Thoracic aorta (tissue), 2 donors: ENCODE measurements at regions not wholly inside any gene's neighbourhood (a gene's known extent, or its start where the extent isn't known, plus 50 kb on each side); places are given as distances from the start of the nearest gene placed in this dataset.

Experiments used
- ATAC-seq: fragments of 150-250 bp; one replicate; pipeline ENCODE4 v1.8.0; 2017; ENCODE audit warnings: low read depth; ENCODE audit not compliant: insufficient number of reproducible peaks, low FRiP score
- DNase-seq: peaks from one replicate; pipeline ENCODE4 v3.0.0-alpha.2; 2020; ENCODE audit warnings: low spot score
- H3K27ac ChIP-seq, 2 donors: fragments of 200-600 bp; sonication (generic); 1 replicate in 1 of 2; 2 replicates in 1 of 2; pipeline ENCODE4 v1.5.1; 2016; ENCODE audit warnings: mild to moderate bottlenecking in 2 of 2, moderate library complexity in 2 of 2
- H3K27me3 ChIP-seq: fragments of 200-600 bp; sonication (generic); replicated peaks from 2 replicates; pipeline ENCODE4 v1.6.0; 2016; ENCODE audit warnings: mild to moderate bottlenecking; ENCODE audit not compliant: insufficient read depth
- H3K36me3 ChIP-seq: fragments of 200-600 bp; sonication (generic); one replicate; pipeline ENCODE4 v1.5.1; 2016
- H3K4me1 ChIP-seq, 2 donors: fragments of 200-600 bp; sonication (generic); 1 replicate in 1 of 2; 2 replicates in 1 of 2; pipeline versions ENCODE4 v1.5.1 to v1.6.0; 2016; ENCODE audit warnings: low read depth in 2 of 2, mild to moderate bottlenecking in 1 of 2; ENCODE audit not compliant: control insufficient read depth in 1 of 2
- H3K4me3 ChIP-seq: fragments of 200-600 bp; sonication (generic); 2 replicates; pipeline ENCODE4 v1.5.1; 2016; ENCODE audit warnings: mild to moderate bottlenecking
- H3K9me3 ChIP-seq: fragments of 200-600 bp; sonication (generic); 2 replicates; pipeline ENCODE4 v1.5.1; 2016
- TF ChIP-seq, protein P1 (sequence below): fragments of 200-600 bp; sonication (generic); IDR thresholded peaks from one replicate; pipeline ENCODE4 v1.5.1; 2019; ENCODE audit warnings: antibody characterized with exemption

DNA sequence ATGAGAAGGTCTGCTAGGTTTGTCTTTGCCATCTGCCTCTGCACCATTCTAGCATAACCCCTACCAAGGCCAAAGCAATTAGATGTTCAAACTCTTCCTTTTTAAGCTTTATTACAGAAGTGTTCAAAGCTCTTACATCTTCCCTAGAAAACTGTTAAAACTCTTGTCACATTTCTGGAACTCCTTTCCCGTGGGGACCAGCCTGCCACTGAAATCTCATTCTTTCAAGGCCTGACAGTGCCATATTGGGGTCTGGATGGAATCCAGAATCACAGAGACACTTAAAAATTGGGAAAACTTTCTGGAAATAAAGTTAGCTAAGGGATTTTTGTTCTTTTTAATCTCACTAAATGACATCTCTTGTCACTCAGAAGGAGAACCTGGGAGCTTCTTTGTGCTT, 153.8 kb upstream of the SLCO3A1 start:
- ATAC-seq (no peak), DNase-seq (no peak)
- Histone ChIP-seq H3K36me3 (no peaks in the 10 kb centered on the region), H3K9me3 (no peaks in the 10 kb centered on the region), H3K4me3 (no peak overlapping the region), H3K27ac (no peak overlapping the region), H3K27me3 (no peaks in the 10 kb centered on the region), H3K4me1 (no peaks in the 10 kb centered on the region)
- TF ChIP-seq, protein P1, sequence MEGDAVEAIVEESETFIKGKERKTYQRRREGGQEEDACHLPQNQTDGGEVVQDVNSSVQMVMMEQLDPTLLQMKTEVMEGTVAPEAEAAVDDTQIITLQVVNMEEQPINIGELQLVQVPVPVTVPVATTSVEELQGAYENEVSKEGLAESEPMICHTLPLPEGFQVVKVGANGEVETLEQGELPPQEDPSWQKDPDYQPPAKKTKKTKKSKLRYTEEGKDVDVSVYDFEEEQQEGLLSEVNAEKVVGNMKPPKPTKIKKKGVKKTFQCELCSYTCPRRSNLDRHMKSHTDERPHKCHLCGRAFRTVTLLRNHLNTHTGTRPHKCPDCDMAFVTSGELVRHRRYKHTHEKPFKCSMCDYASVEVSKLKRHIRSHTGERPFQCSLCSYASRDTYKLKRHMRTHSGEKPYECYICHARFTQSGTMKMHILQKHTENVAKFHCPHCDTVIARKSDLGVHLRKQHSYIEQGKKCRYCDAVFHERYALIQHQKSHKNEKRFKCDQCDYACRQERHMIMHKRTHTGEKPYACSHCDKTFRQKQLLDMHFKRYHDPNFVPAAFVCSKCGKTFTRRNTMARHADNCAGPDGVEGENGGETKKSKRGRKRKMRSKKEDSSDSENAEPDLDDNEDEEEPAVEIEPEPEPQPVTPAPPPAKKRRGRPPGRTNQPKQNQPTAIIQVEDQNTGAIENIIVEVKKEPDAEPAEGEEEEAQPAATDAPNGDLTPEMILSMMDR = no peak

GRCh38 chr15:91703274-91703673, 150.2 kb upstream of the SLCO3A1 start:
- Histone ChIP-seq H3K27me3 (no peaks in the 10 kb centered on the region), H3K36me3 (no peaks in the 10 kb centered on the region), H3K4me1 (no peaks in the 10 kb centered on the region), H3K9me3 (no peaks in the 10 kb centered on the region), H3K4me3 (no peak overlapping the region), H3K27ac (no peak overlapping the region)
- ATAC-seq (no peak), DNase-seq (no peak)
- TF ChIP-seq, protein P1 = no peak

DNA sequence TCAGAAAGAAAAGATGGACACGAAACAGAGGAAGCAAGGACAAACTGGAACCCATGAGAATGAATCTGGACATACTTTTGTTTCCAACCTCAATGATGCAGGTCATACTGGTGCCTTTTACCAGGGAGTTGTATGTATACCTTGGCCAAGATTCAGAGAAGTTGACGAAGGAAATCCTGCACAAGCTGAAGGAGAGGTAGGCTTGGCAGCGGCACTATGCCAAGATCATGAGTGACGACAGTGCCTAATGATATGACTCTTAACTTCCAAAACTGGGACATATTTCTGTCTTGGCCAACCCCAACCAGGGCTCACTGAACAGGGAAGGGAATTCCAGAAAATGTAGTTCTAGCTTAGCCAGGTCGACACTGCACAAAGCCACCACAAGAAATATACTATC, 149.2 kb upstream of the SLCO3A1 start:
- ATAC-seq = no peak
- Histone ChIP-seq H3K27ac (no peak overlapping the region), H3K9me3 (no peaks in the 10 kb centered on the region)

DNA sequence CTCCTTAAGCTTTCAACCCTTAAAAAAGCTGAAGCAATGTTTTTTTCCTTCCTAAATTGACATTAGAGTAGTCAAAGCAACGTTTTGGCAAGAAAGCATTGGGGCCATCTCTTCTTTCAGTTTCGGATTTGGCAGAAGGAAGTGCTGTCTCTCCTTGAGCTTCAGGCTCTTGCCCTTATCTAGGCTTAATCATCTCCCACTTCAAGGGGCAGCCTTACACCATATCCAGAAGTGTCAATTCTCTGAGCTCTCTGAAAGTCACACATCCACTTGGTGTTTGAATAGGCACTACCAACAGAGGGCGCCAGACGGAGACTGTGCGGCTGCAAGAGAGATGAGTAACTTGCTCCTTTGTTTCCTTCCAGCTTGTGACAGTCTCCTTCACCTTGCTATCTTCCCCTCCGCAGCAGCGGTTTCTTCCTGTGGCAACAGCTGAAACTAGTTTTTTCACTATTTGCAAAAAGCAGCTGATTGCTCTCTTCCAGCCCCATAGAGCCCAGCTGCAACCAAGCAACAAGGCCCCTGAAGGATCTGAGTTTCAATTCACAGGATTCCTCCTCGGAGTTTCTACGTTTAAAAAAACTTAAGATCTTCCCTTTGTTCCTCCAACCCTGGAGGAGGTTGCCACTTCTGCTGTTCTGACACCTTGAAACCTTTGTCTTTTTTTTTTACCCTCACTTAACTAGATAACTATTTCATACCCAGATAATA, 147.0 kb upstream of the SLCO3A1 start:
- Histone ChIP-seq H3K9me3 (no peaks in the 10 kb centered on the region), H3K4me3 (peak overlapping the region; percentile 1), H3K27ac (no peak overlapping the region), H3K27me3 (no peaks in the 10 kb centered on the region), H3K36me3 (no peaks in the 10 kb centered on the region), H3K4me1 (no peaks in the 10 kb centered on the region)
- peak; percentile 28 for DNase-seq
- TF ChIP-seq, protein P1 = peak; percentile 62
- ATAC-seq = peak; percentile 72

More for the DNA sequence above, 149.2 kb upstream of the SLCO3A1 start:
- DNase-seq = no peak
- H3K4me1 ChIP-seq = no peaks in the 10 kb centered on the region
- H3K4me3 ChIP-seq = no peak overlapping the region
- H3K27me3 ChIP-seq = no peaks in the 10 kb centered on the region
- no peaks in the 10 kb centered on the region for H3K36me3 ChIP-seq
- TF ChIP-seq, protein P1 = no peak

DNA sequence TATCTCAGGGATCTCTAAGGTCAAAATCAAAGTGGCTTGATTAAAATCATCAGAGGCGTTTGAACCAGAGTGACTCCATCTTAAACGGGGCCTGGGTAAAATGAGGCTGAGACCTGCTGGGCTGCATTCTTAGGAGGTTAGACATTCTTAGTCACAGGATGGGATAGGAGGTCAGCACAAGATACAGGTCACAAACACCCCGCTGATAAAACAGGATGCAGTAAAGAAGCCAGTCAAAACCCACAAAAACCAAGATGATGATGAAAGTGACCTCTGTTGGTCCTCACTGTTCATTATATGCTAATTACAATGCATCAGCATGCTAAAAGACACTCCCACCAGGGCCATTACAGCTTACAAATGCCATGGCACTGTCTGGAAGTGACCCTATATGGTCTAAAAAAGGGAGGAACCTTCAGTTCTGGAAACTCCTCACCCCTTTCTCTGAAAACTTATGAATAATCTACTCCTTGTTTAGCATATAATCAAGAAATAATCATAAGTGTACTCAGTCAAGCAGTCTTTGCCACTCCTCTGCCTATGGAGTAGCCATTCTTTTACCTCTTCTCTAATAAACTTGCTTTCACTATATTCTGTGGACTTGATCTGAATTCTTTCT, 143.3 kb upstream of the SLCO3A1 start:
- Histone ChIP-seq H3K4me3 (no peak overlapping the region), H3K27me3 (no peaks in the 10 kb centered on the region), H3K27ac (no peak overlapping the region), H3K9me3 (no peaks in the 10 kb centered on the region), H3K4me1 (no peaks in the 10 kb centered on the region), H3K36me3 (no peaks in the 10 kb centered on the region)
- ATAC-seq = no peak
- TF ChIP-seq, protein P1 = no peak
- DNase-seq = no peak
